ENCODE measurements at regions not wholly inside any gene's neighbourhood (a gene's known extent, or its start where the extent isn't known, plus 50 kb on each side); places are given as distances from the start of the nearest gene placed in this dataset.

DNA sequence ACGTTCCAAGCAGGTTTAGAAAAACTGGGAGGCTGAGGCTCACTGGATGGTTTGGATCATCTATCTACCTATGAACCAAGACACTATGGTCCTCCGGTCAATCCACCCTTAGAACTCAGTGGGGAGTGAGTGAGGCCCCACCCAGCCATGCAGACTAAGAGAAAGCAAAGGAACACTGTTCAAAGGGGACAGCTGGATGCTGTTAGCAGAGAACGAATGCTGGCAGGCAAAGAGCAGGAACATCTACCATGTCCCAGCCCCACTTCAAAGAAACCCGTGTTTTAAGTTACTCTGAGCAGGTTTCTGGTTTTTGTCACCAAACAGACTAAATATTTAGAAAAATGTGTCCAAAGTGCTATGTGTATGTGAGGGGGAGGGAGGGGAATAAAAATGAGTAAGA is 183.4 kb upstream of the XYLT1 start:
- no peak for DNase-seq (ENCODE audit: low spot score)

DNA sequence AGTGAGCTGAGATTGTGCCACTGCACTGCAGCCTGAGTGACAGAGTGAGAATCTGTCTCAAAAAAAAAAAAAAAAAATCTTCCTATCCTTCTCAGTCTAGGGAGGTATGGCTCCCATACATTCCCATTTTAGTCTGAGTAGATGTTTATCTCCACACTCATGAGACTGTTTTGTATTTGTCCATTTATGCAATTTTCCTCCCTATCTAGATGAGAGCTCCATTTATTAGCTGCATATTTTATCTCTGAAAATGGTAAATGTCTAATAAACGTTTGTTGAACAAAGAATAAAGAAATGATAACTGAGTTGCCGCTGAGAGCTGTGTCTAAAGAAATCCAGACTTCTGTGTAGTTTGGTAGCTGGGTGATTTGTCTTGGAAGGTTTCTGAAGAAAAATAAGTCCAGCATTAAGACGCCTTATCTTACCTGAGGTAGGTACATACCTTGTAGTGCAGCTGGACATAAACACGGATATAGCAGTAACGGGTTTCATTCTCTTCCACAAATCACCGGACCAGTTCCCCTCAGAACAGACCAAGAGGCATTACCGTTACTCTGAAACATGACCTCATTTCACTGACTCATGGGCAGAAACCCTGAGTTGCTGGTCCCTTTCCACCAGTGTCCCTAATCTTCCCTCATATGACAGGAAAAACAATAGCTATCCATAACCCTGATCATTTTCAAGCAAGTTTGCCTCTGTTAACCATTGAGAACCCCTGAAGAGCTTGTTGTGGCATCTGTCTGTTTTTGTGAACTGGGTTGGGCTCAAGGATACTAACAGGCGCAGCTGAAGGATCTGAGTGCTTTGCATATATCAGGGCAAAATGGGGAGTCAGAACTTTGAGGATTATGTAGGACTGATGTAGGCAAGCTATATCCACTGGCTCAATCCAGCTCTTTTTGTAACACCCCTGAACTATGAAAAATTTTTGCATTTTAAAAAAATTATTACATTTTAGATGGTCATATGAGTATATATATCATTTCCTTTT is 177.4 kb upstream of the XYLT1 start:
- no peak for DNase-seq (ENCODE audit: low spot score)

DNA sequence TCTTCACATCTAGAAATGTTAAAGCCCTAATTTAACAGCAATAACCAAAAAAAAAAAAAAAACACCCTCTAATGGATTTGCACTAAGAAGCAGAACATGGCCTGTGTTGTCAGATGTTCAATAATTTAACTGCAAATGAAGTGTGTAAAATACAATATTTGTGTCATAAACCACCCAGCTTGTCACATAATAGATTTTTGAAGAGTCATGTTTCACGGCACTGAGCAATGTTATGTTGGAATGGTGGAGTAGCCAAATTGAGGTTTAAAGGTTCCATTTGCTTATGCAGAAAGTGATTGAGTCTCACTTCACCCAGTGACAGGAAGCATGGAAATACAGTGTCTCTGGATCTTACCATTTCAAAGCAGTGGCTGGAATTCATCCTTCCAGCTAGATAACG is 173.2 kb upstream of the XYLT1 start:
- no peak for DNase-seq (ENCODE audit: low spot score)

DNA sequence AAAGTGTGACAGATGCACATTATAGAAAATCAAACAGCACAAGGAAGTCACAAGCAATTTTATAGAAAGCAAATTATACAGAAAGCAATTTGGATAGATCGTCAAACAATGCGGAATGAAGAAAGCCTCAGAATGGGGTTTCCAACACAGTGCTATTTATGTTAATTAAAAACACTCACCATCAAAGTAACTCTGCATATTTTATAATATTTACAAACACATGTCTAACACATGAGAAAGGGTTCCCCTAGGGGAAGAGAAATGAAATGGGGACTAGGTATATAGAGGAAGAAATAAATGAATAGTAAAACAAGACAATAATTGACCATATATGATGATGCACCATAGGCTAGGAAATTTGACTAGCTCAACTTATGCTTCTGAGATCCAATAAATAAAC is 171.2 kb upstream of the XYLT1 start:
- no peak for DNase-seq (ENCODE audit: low spot score)

DNA sequence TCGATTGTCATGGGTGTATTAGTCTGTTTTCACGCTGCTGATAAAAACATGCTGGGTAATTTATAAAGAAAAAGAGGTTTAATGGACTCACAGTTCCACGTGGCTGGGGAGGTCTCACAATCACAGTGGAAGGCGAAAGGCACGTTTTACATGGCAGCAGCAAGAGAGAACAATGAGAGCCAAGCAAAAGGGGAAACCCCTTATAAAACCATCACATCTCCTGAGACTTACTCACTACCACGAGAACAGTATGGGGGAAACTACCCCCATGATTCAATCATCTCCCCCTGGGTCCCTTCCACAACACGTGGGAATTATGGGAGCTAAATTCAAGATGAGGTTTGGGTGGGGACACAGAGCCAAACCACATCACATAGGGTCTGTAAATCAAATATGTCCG is 167.4 kb upstream of the XYLT1 start:
- no peak for DNase-seq (ENCODE audit: low spot score)

DNA sequence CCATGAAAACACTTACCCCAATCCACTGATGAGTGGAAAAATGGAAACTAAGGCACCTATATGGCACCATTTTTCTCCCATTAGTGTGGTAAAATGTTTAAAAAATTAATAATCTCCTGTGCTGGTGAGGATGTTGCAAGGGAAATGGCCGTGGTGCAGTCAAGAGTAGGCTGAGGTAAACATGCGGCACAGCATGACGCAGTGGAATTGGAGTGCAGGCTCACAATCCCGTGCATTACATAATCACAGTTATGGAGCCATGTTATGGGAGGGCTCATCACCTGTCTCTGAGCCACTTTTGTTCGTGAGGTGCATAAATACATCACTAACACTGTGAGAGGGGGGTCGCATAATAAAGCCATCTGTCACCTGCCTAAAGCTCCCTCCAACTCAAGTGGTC is 164.4 kb upstream of the XYLT1 start:
- DNase-seq (ENCODE audit: low spot score): no peak

DNA sequence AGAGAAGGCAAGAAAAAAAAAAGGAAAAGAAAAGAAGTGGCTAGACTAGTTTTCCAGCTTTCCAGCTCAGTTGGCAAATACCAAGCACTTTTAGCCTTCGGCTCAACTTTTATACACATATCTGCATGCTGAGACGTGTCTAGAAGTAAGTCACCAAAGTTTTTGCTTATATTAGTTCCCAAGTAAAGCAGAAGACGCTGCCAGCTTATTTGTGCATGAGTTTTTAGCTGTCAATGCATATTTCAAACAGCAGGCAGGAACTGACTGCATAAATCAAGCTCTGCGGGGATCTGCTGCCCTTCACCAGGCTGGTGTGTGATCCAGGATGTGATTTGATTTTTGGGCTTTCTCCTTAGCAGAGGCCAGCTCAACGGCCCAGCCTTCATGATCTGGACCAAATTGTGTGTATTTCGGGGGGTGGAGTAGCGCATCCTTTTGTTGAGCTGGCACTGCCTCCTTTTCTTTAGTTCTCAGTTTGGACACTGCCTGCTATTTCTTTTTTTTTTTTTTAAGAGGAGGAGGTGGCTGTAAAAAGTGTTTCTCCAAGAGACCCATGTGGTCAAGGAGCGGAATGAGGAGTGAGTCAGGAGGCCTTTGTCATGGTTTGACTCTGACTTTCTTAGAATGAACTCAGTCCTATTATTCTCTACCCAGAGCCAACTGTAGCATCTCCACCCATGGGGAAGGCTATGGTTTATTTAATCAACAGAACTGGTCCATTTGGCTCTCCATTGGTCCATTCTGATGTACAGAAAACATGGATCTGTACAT is 162.6 kb upstream of the XYLT1 start:
- DNase-seq (ENCODE audit: low spot score): no peak

DNA sequence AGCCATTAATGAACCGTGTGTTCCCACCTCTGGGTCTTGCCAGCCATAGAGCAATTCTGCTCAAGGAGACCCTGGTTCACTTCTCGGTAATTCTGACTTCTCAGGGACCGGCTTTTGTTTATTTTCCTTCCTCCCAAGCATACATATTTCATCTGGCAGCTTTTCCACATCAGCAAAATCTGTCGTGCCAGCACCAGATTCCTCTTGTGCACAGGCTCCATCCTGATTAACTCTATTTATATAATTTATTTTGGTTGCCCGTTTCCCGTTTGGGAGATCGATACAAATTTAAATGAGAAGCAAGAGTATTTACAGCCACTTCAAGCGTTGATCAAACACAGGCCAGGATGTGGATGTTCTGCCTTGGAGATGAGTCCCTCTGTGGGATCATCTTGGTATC is 161.9 kb upstream of the XYLT1 start:
- no peak for DNase-seq (ENCODE audit: low spot score)

DNA sequence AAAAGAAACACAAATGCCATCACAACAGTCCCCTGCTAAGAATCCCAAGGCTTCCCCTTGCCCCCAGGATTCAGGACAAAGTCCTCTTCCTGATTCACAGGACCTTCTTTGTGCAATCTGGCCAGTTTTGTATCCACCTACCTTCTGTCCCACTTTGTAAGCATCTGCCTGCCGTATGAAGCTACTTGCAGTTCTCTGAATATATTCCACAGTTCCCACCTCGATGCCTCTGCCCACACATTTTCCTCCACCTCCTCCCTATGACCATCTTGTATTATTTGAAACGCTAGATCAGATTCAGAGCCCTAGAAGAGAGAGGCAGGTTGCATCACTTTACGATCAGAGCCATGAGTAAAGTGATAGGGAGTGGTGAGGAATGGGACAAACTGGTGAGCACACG is 159.2 kb upstream of the XYLT1 start:
- no peak for DNase-seq (ENCODE audit: low spot score)

DNA sequence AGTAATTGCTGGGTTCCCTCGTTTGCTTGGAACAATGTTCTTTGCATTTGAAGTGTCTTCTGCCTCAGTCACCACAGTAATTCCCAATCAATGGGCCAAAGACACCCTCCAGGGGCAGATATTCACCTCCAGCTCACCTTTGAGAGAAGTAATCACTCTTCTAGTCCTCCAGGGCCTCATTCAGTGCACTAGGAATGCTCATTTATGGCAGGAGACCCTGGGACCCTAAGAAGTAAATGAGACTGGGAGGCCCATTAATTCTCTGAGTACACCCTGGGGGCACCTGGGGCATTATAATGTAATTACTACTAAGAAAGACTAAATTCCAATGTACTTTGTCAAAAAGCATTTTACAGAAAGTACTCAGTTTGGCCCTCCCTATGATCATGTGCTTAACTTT is 158.2 kb upstream of the XYLT1 start:
- no peak for DNase-seq (ENCODE audit: low spot score)

DNA sequence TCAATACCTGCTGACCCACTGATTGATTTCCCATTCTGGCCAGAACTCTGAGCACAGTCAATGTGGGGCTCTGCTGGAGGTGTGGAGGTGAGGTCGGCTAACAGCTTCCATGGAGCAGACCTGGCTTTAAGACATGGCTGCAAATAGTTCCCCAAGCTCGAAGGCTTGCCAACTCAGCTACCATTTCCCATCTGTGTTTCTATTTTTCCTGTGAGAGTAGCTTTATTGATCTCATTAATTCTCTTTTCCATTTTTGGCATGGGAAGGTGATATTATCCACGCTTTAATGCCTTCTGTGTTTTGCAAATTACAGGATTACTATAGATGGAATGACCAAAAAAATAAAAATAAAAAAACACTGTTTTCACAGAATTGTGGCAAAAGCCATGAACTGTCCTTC is 151.6 kb upstream of the XYLT1 start:
- DNase-seq (ENCODE audit: low spot score): no peak

DNA sequence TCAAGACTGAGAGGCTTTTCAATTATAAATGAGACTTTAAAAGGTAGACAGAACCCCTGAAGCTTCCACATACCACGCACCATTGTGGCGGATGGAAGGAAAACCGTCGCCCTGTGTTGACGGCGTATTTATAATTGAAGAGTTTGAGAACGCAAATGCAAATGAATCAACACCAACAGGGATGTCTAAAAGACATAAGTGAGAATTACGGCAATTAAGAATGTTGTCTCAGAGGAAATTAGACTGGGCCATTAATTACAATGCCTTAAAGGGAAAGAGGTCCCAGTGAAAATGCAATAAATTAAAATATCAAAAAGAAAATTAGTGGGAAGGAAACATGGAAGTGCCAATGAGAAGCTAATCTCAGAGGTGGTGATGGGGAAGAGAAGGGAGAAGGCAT is 148.5 kb upstream of the XYLT1 start:
- no peak for DNase-seq (ENCODE audit: low spot score)

DNA sequence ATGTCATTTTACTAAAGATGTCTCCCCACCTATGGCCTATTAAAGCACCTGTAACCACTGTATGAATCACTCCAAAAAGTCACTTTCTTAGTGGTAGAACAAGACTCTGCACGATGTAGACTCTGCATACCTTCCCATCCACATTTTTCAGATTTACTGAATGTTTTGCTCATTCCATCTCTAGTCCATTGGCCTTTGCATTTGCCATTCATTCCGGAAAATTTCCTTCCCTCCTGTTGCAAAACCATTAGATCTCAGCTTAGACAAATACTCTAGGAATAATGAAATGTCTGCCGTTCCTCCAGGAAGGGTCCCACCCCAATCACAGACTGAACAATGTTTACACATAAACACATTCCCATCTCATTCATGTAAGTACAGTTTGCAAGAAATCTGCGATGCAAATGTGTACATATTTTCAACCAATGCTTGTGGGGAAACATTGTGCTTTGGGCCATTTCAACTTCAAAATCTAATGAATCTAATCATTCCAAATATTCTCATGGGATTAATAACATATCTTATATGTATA is 146.3 kb upstream of the XYLT1 start:
- no peak for DNase-seq (ENCODE audit: low spot score)

DNA sequence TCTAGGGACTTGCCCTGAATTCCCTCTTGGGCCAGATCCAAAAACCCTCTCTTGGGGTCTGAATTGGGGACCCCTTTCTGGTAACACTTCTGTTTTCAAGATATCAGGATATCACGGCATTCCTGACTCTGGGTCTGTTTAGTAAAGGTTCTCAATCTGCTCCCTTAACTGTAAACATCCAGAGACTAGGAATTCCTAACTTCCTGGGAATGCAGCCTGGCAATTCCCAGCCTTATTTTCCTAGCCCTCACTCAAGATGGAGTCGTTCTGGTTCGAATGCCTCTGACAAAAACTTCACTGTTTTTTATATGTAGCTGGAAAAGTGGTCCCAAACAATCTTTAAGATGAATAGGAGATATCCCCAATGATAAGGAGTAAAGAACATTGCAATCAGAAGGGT is 141.6 kb upstream of the XYLT1 start:
- DNase-seq (ENCODE audit: low spot score): no peak

DNA sequence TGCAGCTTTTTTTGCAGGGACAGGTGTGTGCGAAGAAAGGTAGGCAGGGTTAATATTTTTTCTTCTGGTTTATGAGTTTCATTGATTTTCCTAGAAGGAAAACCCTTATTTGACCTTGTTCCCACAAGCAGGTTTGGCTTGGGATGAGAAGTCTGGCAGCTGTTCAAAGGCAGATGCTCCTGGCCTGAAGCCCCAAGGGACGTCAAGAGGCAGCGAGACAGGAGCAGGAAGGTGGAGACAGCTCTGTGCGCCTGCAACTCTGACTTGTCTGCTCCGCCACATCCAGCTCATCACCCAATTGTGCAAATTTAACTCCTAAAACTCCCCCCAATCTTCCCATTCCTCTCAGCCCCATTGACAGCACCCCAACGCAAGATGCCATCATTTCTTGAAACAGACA is 136.8 kb upstream of the XYLT1 start:
- no peak for DNase-seq (ENCODE audit: low spot score)

DNA sequence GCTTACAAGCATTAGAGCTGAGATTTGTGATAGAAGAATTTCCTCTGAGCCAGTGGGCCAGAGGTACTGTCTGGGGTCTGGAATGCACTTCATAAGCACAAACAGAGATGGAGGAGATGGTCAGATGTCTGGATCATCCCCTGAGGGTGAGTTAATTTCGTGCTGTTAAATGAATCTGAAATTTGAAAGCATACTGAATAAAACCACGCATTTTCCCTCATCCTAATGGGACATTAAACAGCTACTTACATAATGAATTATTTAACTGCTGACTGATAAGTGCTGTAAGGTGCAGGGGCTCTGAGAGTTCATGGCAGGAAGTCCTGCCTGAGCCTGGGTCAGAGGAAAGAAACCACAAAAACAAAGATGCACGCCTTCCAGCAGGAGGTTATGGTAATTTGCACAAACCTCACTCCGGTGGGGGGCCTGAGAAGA is 136.3 kb upstream of the XYLT1 start:
- no peak for DNase-seq (ENCODE audit: low spot score)

DNA sequence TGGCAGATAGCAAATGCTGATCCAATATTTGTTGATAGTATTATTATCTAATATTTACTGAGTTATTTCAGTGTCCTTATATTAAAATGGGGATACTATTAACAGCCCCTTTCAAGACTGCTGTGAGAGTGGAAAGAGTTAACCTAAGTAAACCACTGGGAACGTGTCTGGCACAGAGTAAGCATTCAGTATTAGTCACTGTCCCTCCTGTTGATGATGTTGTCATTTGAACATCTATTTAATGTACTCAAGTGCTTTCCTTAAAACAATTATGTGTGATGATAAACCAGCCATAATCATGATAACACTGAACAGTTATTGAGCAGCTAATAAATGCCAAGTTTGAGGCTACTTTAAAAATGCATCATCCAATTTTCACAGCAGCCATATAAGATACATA is 135.7 kb upstream of the XYLT1 start:
- DNase-seq (ENCODE audit: low spot score): no peak

DNA sequence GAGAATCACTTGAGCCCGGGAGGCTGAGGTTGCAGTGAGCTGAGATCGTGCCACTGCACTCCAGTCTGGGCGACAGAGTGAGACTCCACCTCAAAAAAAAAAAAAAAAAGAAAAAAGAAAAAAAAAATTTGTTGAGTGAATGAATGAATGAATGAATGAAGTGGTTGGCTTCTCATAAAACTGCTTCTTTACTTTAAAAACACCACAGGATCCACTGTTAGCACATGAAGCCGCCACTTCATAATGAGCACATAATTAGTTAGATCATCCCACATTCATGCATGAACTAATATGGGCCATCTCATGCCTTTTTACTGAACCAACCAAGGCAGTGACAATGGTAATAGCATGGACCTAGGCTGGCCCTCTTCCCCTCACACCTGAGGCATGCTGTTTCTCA is 135.0 kb upstream of the XYLT1 start:
- no peak for DNase-seq (ENCODE audit: low spot score)

DNA sequence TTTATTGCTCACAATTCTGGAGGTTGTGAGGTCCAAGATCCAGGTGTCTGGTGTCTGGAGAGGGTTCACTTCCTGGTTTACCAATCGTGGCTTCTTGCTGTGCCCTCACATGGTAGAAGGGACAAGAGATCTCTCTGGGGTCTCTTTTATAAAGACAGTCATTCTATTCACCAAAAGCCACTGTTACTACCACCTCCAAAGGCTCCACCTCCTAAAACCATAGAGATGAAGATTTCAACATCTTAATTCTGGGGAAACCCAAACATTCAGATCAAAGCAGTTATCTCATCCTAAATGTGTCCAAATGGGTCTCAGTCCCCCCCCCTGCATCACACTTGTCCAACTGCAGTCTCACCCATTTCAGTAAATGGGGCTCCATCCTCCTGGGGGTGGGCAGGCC is 132.9 kb upstream of the XYLT1 start:
- no peak for DNase-seq (ENCODE audit: low spot score)

DNA sequence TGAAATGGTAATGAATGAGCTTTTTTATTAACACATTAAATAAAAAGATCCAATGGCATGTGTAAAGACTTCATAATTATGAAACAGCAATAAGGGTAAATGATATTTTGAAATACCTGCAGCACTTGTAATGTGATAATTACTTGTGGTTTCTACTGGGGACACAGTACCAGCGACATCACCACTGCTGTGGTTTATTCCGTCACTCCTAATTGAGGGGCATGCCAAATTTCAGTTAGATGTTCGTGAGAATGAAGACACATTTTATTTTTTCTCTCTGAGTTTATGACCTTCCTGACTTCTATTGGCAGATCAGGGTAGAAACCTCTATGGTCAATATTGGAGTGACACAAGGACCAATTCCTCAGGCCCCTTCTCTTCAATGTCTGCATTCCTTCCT is 131.9 kb upstream of the XYLT1 start:
- DNase-seq (ENCODE audit: low spot score): no peak

DNA sequence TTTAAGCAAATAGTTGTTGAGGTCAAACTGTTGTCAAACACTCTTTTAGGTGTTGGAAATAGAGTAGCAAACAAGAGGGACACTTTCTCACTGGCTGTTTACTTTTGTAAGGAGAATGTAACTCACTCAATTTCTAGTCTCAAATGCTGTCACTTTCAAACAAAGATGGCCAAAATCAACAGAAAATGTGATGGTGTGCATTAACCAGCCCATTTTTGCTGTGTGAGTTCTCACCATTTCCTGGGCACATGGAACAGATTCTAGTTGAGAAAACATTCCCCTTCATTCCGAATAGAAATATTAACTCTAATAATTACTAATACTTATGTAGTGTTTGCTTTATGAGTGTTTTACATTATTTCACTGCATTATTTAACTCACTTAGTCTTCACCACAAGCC is 128.2 kb upstream of the XYLT1 start:
- DNase-seq (ENCODE audit: low spot score): no peak

DNA sequence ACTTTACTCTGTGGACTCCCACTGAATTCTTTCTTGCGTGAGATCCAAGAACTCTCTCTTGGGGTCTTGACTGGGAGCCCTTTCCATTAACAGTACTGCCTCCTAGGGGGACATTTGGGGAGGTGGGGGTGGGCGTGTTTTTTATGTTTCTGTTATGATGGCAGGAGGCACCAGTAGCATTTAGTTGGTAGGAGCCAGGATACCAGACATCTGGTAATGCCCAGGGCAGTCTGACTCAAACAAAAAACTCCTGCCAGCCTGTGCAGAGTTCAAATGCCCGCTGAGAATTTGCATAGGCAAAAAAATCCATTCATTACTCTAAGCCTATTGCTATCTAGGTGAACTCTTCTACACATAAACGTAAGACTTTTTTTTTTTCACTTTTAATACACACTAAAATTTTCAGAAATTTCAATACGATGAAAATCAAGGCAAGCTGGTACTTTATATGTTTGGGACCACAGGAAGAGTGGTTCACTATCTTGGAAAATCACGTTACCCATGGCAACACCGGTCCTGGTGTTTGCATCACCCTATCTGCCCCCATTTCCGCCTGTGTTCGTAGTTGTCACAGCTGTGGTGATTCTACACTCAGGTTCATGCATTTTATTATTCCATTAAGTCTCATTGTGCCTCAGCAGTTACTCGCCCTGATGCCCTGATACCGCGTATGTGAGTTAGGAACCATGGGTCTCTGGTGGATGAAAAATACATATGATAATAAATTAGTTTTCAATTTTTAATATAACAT is 121.1 kb upstream of the XYLT1 start:
- DNase-seq (ENCODE audit: low spot score): no peak

Measured in AG08396 (cell line).